Fibroblast of skin of scalp (primary cell): ENCODE measurements at regions not wholly inside any gene's neighbourhood (a gene's known extent, or its start where the extent isn't known, plus 50 kb on each side); places are given as distances from the start of the nearest gene placed in this dataset.

Experiments used
- DNase-seq: peaks from one replicate; pipeline ENCODE4 v3.0.0-alpha.2; 2013

DNA sequence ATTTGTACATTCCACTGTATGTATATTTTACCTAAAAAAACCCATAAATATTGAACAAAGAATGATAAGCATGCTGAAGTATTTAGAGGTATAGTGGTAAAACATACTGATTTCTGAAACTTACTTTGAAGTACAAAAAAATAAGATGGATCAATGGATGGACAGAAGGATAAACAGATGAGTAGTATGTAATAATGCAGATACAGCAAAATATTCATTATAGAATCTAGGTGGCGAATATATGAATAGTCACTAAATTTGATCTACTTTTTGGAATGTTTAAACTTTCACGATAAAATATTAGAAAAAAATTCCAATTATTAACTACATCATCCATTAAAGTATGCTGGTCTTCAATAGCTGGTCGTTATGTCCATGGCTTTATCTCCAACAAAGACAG, 51.9 kb upstream of the GNB4 start:
- DNase-seq: no peak

DNA sequence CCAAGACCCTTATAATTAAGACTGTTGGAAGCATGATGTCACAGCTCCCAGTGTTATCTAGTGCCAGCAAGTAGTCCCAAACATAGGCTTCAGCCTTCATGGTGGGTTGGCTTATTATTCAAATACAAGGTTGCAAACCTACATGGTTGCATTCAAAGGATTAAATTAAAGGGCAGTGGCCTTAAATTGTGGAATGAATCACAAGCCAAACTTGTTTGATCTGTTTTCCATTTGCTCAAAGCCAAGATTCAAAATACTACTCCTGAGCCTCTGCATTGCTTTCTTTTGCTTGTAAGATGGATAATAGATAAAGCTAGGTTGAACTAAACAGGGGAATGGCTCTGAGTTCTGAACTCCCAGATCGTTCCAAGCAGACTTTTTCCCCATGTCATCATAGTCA, 52.4 kb upstream of the GNB4 start:
- DNase-seq: no peak

DNA sequence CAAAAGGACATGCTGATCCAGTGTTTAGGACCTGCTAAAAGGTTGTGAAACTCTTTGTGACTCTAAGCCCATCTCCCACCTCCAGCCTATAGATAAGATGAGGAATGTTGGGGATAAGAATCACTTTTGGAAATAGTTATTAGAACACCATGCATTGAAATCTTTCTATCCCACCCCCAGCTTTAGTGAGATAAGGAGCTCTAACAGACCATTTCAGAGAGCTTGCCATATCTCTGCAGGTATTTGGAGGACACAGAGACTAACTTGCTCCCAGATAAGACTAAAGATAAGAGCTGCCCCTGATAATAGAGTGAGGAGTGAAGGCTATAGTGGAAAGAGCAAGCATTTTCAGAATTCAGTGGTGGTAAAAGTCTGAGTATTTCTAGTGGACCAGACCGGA, 53.1 kb upstream of the GNB4 start:
- DNase-seq: no peak

DNA sequence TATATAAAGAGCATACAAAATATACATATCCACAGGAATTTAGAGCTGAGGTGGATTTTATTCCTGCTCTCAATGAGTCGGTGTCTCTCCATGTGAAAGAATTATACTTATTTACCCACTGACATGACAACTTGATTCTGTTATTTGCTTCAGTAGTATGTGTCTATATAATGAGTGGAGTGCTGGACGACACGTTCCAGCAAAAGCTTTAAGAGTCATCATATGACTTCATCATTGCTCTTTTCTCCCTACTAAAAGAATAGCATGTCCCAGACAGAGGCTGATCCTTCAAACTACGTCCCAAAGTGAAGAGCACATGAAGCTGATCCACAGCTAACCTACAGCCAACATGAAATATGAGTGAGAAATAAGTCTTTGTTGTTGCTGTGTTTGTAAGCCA, 54.3 kb upstream of the GNB4 start:
- DNase-seq: no peak

DNA sequence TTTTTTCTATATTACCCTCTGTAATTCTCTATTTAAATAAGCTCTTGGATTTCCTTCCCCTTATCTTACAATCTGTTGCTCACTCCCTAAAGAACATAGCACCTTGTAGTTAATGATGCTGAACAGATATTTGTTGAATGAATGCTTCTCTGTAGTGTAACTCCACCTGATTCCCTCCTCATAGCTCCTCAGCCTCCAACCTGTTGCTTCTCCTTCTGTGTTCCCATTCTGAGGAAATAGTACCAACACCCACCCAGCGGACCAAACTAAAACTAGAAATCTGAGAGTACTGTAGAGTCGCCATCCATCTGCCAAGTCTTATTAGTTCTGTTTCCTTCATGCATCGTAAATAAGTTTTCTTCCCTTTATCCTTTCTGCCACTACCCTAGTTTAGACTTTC, 55.5 kb upstream of the GNB4 start:
- DNase-seq: no peak

DNA sequence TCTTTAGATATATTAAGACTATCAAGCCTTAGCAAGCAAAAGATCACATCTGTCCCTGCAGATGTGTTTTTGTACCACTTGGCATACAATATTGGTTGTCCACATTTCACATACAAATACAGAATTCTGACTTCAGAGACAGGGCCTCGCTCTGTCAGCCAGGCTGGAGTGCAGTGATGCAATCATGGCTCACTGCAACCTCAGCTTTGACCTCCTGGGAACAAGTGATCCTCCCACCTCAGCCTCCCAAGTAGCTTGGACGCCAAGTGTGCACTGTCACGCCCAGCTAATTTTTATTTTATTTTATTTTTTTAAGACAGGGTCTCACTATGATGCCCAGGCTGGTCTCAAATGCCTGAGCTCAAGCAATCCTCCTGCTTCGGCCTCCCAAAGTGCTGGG, 53.0 kb upstream of the ACTL6A start:
- no peak for DNase-seq

DNA sequence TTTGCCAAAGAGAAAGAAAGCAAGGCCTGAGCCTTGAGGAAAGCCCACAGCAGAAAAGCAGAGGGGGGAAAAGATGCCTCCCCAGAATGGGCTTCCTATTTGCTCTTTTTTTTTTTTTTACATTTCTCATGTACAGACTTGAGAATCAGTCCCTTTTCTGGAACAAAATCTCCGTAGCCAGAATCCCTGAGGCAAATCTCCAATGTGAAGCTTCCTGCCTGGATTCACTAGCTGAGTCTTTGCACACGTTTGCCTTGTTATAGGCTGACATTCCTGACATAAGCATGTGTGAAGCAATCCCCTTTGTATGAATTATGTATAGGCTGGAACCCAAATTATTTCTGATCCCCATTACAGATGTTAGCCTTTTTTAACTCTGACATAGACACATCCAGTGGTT, 52.2 kb upstream of the ACTL6A start:
- no peak for DNase-seq

DNA sequence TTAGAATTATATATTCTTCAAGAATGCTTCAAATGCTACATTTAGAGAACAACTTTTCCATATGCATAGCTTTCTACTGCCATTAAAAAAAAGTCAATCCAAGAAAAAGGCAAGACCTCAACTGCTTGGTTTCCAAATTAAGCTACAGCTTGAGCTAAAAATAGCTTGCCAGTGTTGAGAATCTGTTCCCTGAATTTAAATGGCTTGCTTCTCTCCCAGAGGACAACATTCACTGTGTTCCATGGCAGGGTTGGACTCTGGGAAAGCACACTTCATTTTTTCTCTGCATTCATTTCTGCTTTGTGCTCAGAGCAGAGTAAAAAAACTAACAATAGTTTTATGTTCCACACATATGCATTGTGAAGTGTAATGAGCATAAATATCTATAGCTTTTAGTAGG, 50.3 kb upstream of the ACTL6A start:
- DNase-seq: peak; percentile 4
